ENCODE measurements at regions not wholly inside any gene's neighbourhood (a gene's known extent, or its start where the extent isn't known, plus 50 kb on each side); places are given as distances from the start of the nearest gene placed in this dataset.
"Not testable (repeated sequence)": the region's sequence is repeated elsewhere in the genome, so short reads cannot be mapped to it uniquely, and the experiment has no call there.

GRCh38 chr6:81589465-81590313 lies 162.8 kb downstream of the TENT5A start:
- H3K4me3 ChIP-seq = no peak overlapping the region
- H3K9me3 ChIP-seq (ENCODE audit: low read depth) = no peaks in the 10 kb centered on the region
- no peaks in the 10 kb centered on the region for H4K20me1 ChIP-seq (ENCODE audit: insufficient read depth)
- H3K9ac ChIP-seq = no peak overlapping the region
- no peaks in the 10 kb centered on the region for H3K36me3 ChIP-seq (ENCODE audit: low read depth)
- no peaks in the 10 kb centered on the region for H3K9me2 ChIP-seq (ENCODE audit: insufficient read depth)
- in situ Hi-C loops (cut with MboI) = no loop called here
- no peak overlapping the region for H3K4me2 ChIP-seq (ENCODE audit: unreplicated experiment)
- H3K79me2 ChIP-seq (ENCODE audit: insufficient read depth) = no peaks in the 10 kb centered on the region
- no peaks in the 10 kb centered on the region for H3K4me1 ChIP-seq (ENCODE audit: insufficient read depth)
- DNase-seq = no peak
- no peaks in the 10 kb centered on the region for H3F3A ChIP-seq (ENCODE audit: insufficient read depth)
- 75 to 77% methylated on average over 5 of the region's 5 CpGs for WGBS, 2 experiments (ENCODE audit: low coverage in 1 of 2, low lambda C conversion rate in 2 of 2, missing lambda C conversion rate in 2 of 2)
- TF ChIP-seq EZH2 (IDR thresholded peaks at IDR 0.05; ENCODE audit: insufficient read depth, poor library complexity, severe bottlenecking) (no peak), EZH2phosphoT487 (IDR thresholded peaks at IDR 0.05; ENCODE audit: insufficient read depth, low read depth) (no peak)
- H3K27me3 ChIP-seq (replicated peaks; ENCODE audit: insufficient read depth) = no peaks in the 10 kb centered on the region
- H2AFZ ChIP-seq = no peak overlapping the region
- no peak overlapping the region for H3K27ac ChIP-seq

GRCh38 chr6:81585686-81586085 lies 166.8 kb downstream of the TENT5A start:
- H3K9me2 ChIP-seq (ENCODE audit: insufficient read depth); H3K4me2 ChIP-seq (ENCODE audit: unreplicated experiment); H2AFZ ChIP-seq; in situ Hi-C loops (cut with MboI); H3K4me3 ChIP-seq; H3K9me3 ChIP-seq (ENCODE audit: low read depth); DNase-seq; H3K36me3 ChIP-seq (ENCODE audit: low read depth); H4K20me1 ChIP-seq (ENCODE audit: insufficient read depth); H3K27ac ChIP-seq; H3K9ac ChIP-seq; H3K79me2 ChIP-seq (ENCODE audit: insufficient read depth); H3F3A ChIP-seq (ENCODE audit: insufficient read depth); H3K4me1 ChIP-seq (ENCODE audit: insufficient read depth); H3K27me3 ChIP-seq (replicated peaks; ENCODE audit: insufficient read depth): not testable (repeated sequence)
- 94 to 100% methylated on average over 1 of the region's 1 CpG for WGBS, 2 experiments (ENCODE audit: low coverage in 1 of 2, low lambda C conversion rate in 2 of 2, missing lambda C conversion rate in 2 of 2)

- DNase-seq; H3K9me2 ChIP-seq (ENCODE audit: insufficient read depth); H3K27ac ChIP-seq; H3K27me3 ChIP-seq (replicated peaks; ENCODE audit: insufficient read depth); H3K4me1 ChIP-seq (ENCODE audit: insufficient read depth); H3K4me3 ChIP-seq; H2AFZ ChIP-seq; in situ Hi-C loops (cut with MboI); H3K9me3 ChIP-seq (ENCODE audit: low read depth); H3K4me2 ChIP-seq (ENCODE audit: unreplicated experiment); H3K79me2 ChIP-seq (ENCODE audit: insufficient read depth); H3F3A ChIP-seq (ENCODE audit: insufficient read depth); H4K20me1 ChIP-seq (ENCODE audit: insufficient read depth); H3K9ac ChIP-seq; H3K36me3 ChIP-seq (ENCODE audit: low read depth): not testable (repeated sequence)
- 61 to 73% methylated on average over 2 of the region's 2 CpGs for WGBS, 2 experiments (ENCODE audit: low coverage in 1 of 2, low lambda C conversion rate in 2 of 2, missing lambda C conversion rate in 2 of 2)
Measured at GRCh38 chr6:81584156-81584555, 168.3 kb downstream of the TENT5A start.

- no peaks in the 10 kb centered on the region for H3K79me2 ChIP-seq (ENCODE audit: insufficient read depth)
- TF ChIP-seq EZH2 (IDR thresholded peaks at IDR 0.05; ENCODE audit: insufficient read depth, poor library complexity, severe bottlenecking) = no peak
- TF ChIP-seq EZH2phosphoT487 (IDR thresholded peaks at IDR 0.05; ENCODE audit: insufficient read depth, low read depth) = no peak
- no peak overlapping the region for H3K4me2 ChIP-seq (ENCODE audit: unreplicated experiment)
- no peaks in the 10 kb centered on the region for H3K9me3 ChIP-seq (ENCODE audit: low read depth)
- H4K20me1 ChIP-seq (ENCODE audit: insufficient read depth) = no peaks in the 10 kb centered on the region
- H3K27ac ChIP-seq = no peak overlapping the region
- H3K36me3 ChIP-seq (ENCODE audit: low read depth) = no peaks in the 10 kb centered on the region
- no peak overlapping the region for H3K9ac ChIP-seq
- 0 out of 2 replicates have a peak overlapping the region, but pooled peaks have one; percentile 19 for H2AFZ ChIP-seq
- no peaks in the 10 kb centered on the region for H3F3A ChIP-seq (ENCODE audit: insufficient read depth)
- in situ Hi-C loops (cut with MboI) = no loop called here
- H3K4me1 ChIP-seq (ENCODE audit: insufficient read depth) = no peaks in the 10 kb centered on the region
- no peaks in the 10 kb centered on the region for H3K27me3 ChIP-seq (replicated peaks; ENCODE audit: insufficient read depth)
- no peaks in the 10 kb centered on the region for H3K9me2 ChIP-seq (ENCODE audit: insufficient read depth)
- peak; percentile 26 for DNase-seq
- H3K4me3 ChIP-seq = no peak overlapping the region
Measured at GRCh38 chr6:81575442-81575841, 177.0 kb downstream of the TENT5A start.

- Histone ChIP-seq H2AFZ (no peak overlapping the region), H3K9me3 (ENCODE audit: low read depth) (no peaks in the 10 kb centered on the region), H3K36me3 (ENCODE audit: low read depth) (no peaks in the 10 kb centered on the region), H3K9ac (no peak overlapping the region), H3K79me2 (ENCODE audit: insufficient read depth) (no peaks in the 10 kb centered on the region), H3F3A (ENCODE audit: insufficient read depth) (no peaks in the 10 kb centered on the region), H3K9me2 (ENCODE audit: insufficient read depth) (no peaks in the 10 kb centered on the region), H3K4me3 (no peak overlapping the region), H3K4me2 (ENCODE audit: unreplicated experiment) (no peak overlapping the region), H4K20me1 (ENCODE audit: insufficient read depth) (no peaks in the 10 kb centered on the region), H3K4me1 (ENCODE audit: insufficient read depth) (no peaks in the 10 kb centered on the region), H3K27me3 (replicated peaks; ENCODE audit: insufficient read depth) (no peaks in the 10 kb centered on the region), H3K27ac (no peak overlapping the region)
- 9 to 11% methylated on average over 2 of the region's 2 CpGs for WGBS, 2 experiments (ENCODE audit: low coverage in 1 of 2, low lambda C conversion rate in 2 of 2, missing lambda C conversion rate in 2 of 2)
- in situ Hi-C loops (cut with MboI) = no loop called here
- DNase-seq = no peak
- TF ChIP-seq EZH2phosphoT487 (IDR thresholded peaks at IDR 0.05; ENCODE audit: insufficient read depth, low read depth) (no peak), EZH2 (IDR thresholded peaks at IDR 0.05; ENCODE audit: insufficient read depth, poor library complexity, severe bottlenecking) (no peak)
Measured at GRCh38 chr6:81572020-81572419, 180.5 kb downstream of the TENT5A start.

All from GM23248 (cell line).